ENCODE measurements at regions not wholly inside any gene's neighbourhood (a gene's known extent, or its start where the extent isn't known, plus 50 kb on each side); places are given as distances from the start of the nearest gene placed in this dataset.

DNA sequence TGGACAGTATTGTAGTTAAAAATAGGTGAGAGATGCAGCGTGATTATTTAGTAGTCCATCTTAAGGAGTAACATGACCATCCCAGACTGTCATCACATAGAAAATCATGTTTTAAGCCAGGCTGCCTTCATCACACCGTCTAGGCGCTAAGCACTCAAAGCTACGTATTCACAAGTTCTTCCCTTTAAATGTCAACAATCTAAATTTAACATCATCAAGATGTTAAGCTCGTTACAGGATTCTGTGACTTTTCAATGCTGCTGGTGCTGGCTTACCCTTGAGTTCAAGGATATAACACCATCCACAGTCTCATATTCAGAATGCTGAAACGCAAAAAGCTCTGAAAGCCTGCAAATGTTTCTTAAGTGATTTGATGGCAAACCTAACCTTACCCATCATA is 109.5 kb upstream of the CDCA7L start:
- ATAC-seq (ENCODE audit: insufficient number of reproducible peaks, low FRiP score, low read depth) (no peak), DNase-seq (ENCODE audit: low spot score) (no peak)
- H3K9me3 ChIP-seq, result no peaks in the 10 kb centered on the region
- H3K4me1 ChIP-seq (ENCODE audit: control insufficient read depth in 1 of 2, low read depth in 2 of 2), result no peaks in the 10 kb centered on the region
- no peak overlapping the region for H3K27ac ChIP-seq
- TF ChIP-seq, protein P1, sequence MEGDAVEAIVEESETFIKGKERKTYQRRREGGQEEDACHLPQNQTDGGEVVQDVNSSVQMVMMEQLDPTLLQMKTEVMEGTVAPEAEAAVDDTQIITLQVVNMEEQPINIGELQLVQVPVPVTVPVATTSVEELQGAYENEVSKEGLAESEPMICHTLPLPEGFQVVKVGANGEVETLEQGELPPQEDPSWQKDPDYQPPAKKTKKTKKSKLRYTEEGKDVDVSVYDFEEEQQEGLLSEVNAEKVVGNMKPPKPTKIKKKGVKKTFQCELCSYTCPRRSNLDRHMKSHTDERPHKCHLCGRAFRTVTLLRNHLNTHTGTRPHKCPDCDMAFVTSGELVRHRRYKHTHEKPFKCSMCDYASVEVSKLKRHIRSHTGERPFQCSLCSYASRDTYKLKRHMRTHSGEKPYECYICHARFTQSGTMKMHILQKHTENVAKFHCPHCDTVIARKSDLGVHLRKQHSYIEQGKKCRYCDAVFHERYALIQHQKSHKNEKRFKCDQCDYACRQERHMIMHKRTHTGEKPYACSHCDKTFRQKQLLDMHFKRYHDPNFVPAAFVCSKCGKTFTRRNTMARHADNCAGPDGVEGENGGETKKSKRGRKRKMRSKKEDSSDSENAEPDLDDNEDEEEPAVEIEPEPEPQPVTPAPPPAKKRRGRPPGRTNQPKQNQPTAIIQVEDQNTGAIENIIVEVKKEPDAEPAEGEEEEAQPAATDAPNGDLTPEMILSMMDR (IDR thresholded peaks at IDR 0.05), result no peak
- no peaks in the 10 kb centered on the region for H3K27me3 ChIP-seq (replicated peaks; ENCODE audit: insufficient read depth)
- H3K36me3 ChIP-seq, result no peaks in the 10 kb centered on the region
- H3K4me3 ChIP-seq, result no peak overlapping the region

DNA sequence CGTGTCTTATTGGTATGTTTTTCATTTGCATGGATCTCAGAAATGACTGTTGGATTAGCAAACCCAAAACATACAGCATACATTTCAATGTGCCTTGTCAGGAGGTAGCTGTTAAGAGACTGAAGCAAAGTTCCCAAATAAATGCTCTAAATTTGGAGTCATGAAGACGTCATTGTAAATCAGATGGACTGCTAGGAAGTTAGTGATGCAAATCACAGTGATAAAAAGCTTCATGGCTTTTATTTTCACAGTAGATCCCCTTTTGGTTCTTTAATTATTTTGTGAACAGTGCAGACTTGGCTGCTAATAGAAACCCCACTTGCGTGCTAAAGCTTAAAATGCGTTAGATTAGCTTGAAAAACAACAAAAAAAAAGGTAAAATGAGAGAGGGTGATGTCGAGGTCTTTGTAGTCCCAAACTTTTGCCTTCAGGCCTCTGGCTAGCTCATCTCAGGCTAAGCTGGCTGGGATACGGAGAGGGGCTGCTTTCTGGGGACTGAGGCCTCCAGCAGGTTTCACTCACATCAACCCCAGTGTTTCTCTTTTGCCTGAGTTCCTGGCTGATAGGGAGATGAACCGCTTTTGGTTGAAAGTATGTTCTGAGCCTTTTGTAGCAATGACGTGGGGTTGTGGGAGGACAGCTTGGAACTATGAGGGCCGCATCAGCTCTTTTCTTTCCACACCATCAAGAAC is 107.1 kb upstream of the CDCA7L start:
- no peaks in the 10 kb centered on the region for H3K9me3 ChIP-seq
- TF ChIP-seq, protein P1 (IDR thresholded peaks at IDR 0.05), result no peak
- H3K4me1 ChIP-seq (ENCODE audit: control insufficient read depth in 1 of 2, low read depth in 2 of 2), result no peaks in the 10 kb centered on the region
- H3K27ac ChIP-seq, result no peak overlapping the region
- no peak for DNase-seq (ENCODE audit: low spot score)
- no peaks in the 10 kb centered on the region for H3K27me3 ChIP-seq (replicated peaks; ENCODE audit: insufficient read depth)
- H3K4me3 ChIP-seq, result no peak overlapping the region
- no peak for ATAC-seq (ENCODE audit: insufficient number of reproducible peaks, low FRiP score, low read depth)
- H3K36me3 ChIP-seq, result no peaks in the 10 kb centered on the region

DNA sequence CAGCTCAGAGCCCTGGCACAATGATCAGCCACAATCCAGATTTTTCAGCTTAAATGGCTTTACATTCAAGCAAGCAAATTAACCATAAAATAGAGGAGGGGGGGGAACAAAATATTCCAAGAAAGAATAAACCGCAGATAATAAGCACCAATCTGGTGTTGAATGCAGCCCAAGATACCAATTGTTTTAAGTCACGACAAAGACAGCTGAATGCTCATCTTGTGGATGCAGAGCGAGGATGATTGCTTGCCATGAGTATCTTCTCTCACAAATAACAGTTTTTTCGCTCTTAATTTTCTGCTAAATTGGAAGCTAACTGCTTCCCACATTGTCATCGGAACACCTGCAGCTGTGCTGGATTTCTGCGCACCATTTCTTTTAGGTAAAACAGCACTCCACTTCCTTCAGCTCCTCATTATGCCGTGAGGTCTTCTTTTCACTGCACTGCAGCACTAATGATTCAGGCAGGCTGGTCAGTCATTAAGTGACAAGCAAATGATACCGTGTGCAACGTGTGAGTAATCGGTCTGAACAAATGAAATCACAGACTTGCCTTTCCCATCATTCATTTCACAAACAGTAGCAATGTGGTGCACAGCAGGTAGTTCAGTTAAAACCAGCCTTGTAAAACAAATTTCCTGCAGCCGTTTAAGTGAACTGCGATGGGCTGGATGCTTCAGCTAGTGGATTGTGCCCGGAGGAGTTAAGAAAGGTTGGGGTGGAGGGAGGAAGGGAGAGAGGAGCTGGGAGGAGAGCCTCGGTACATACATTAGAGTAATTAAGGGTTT is 106.4 kb upstream of the CDCA7L start:
- H3K4me3 ChIP-seq, result no peak overlapping the region
- no peaks in the 10 kb centered on the region for H3K27me3 ChIP-seq (replicated peaks; ENCODE audit: insufficient read depth)
- DNase-seq (ENCODE audit: low spot score) (no peak), ATAC-seq (ENCODE audit: insufficient number of reproducible peaks, low FRiP score, low read depth) (no peak)
- no peaks in the 10 kb centered on the region for H3K9me3 ChIP-seq
- no peak overlapping the region for H3K27ac ChIP-seq
- no peaks in the 10 kb centered on the region for H3K4me1 ChIP-seq (ENCODE audit: control insufficient read depth in 1 of 2, low read depth in 2 of 2)
- H3K36me3 ChIP-seq, result no peaks in the 10 kb centered on the region
- TF ChIP-seq, protein P1 (IDR thresholded peaks at IDR 0.05), result no peak

DNA sequence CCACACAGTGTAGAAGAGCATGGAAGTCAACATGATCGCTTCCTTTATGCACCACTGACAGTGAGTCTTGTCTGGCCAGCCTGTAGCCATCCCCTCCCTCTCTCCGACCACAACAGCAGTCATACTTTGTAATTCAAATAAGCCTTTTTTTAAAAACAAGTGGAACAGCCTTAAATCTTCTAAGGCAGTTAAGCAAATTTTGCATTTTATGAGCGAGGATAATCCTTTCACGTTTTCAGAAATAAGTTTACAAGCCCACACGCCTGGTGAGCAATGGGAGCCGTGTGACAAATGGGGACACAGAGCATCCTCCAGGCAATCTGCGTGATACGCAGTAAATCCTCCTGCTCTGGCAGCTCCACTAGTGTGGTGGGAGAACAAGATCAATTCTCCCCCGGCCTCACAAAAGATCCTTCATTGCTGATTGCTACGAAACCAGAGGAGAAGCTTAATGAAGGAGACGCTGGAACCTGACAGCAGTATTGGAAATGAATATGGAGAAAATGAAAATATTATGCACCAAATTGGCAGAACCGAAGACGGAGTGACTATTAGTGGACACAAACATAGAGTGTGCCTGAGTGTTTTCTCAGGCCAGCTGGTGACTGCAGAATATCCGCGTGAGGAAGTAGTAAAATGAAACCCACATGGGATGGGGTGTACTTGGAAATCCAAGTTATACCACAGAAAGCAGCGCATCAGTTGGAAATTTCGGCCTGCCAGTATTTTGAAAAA is 104.2 kb upstream of the CDCA7L start:
- Histone ChIP-seq H3K36me3 (no peaks in the 10 kb centered on the region), H3K27ac (no peak overlapping the region), H3K27me3 (replicated peaks; ENCODE audit: insufficient read depth) (no peaks in the 10 kb centered on the region), H3K9me3 (no peaks in the 10 kb centered on the region), H3K4me3 (no peak overlapping the region), H3K4me1 (ENCODE audit: control insufficient read depth in 1 of 2, low read depth in 2 of 2) (no peaks in the 10 kb centered on the region)
- TF ChIP-seq, protein P1 (IDR thresholded peaks at IDR 0.05), result no peak
- ATAC-seq (ENCODE audit: insufficient number of reproducible peaks, low FRiP score, low read depth) (no peak), DNase-seq (ENCODE audit: low spot score) (no peak)

DNA sequence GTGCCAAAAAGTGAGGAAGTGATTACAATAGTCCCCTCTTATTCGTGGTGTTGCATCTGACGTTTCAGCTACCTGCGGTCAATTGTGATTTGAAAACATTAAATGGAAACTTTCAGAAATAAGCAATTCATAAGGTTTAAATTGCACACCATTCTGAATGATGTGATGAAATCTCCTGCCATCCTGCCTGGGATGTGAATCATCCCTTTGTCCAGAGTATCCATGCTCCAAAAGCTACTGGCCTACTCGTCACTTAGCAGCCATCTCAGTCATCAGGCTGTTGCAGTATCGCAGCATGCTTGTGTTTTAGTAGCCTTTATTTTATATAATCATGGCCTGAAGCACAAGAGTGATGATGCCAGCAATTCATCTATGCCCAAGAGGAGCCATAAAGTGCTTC is 97.7 kb upstream of the CDCA7L start:
- no peaks in the 10 kb centered on the region for H3K9me3 ChIP-seq
- TF ChIP-seq, protein P1 (IDR thresholded peaks at IDR 0.05), result no peak
- no peaks in the 10 kb centered on the region for H3K36me3 ChIP-seq
- no peak for DNase-seq (ENCODE audit: low spot score)
- no peaks in the 10 kb centered on the region for H3K27me3 ChIP-seq (replicated peaks; ENCODE audit: insufficient read depth)
- no peaks in the 10 kb centered on the region for H3K4me1 ChIP-seq (ENCODE audit: control insufficient read depth in 1 of 2, low read depth in 2 of 2)
- no peak for ATAC-seq (ENCODE audit: insufficient number of reproducible peaks, low FRiP score, low read depth)
- no peak overlapping the region for H3K4me3 ChIP-seq
- no peak overlapping the region for H3K27ac ChIP-seq
